IMR-90 (cell line): ENCODE measurements at regions not wholly inside any gene's neighbourhood (a gene's known extent, or its start where the extent isn't known, plus 50 kb on each side); places are given as distances from the start of the nearest gene placed in this dataset.

ENCODE experiments used
- ATAC-seq: fragments of 200-7000 bp; cut with Tn5 transposase; 2 replicates; pipeline ENCODE4 v1.9.1; 2020; ENCODE audit warnings: low read depth, mild to moderate bottlenecking, moderate library complexity
- BruUV-seq: library from RNA; stranded (reverse); fragments of 400-500 nt; replicated peaks from 2 replicates; lab custom pipeline; 2021; lab: Mats Ljungman, UMichigan
- CTCF ChIA-PET: fragments of 300-600 bp; formaldehyde crosslinking; extraction: SDS; loops from one replicate; lab custom pipeline; 2021; ENCODE audit warnings: antibody characterized with exemption; lab: Yijun Ruan, JAX
- POLR2A ChIA-PET: fragments of 300-600 bp; sonication (Branson Sonifier 250); formaldehyde crosslinking; loops from one replicate; lab custom pipeline; 2022; ENCODE audit warnings: antibody characterized with exemption; ENCODE audit not compliant: unreplicated experiment; lab: Charles Lee
- DNase-seq: peaks from one replicate; pipeline ENCODE4 v3.0.0; 2013
- H2AFZ ChIP-seq: replicated peaks from 2 replicates; pipeline ENCODE3; 2013; ENCODE audit warnings: low read length, mild to moderate bottlenecking; ENCODE audit not compliant: poor library complexity
- H2AK5ac ChIP-seq: 2 replicates; pipeline ENCODE4 v1.6.1; 2013; ENCODE audit warnings: low read depth, low read length, inconsistent platforms
- H2AK9ac ChIP-seq: replicated peaks from 2 replicates; pipeline ENCODE3; 2013; ENCODE audit warnings: mild to moderate bottlenecking, low read depth, low read length, moderate library complexity; ENCODE audit not compliant: poor library complexity
- H2BK120ac ChIP-seq: 2 replicates; pipeline ENCODE4 v1.6.1; 2013; ENCODE audit warnings: low read depth, low read length, inconsistent platforms
- H2BK15ac ChIP-seq: 3 replicates; pipeline ENCODE4 v1.6.1; 2013; ENCODE audit warnings: low read depth, low read length, inconsistent platforms
- H2BK20ac ChIP-seq: 2 replicates; pipeline ENCODE4 v1.6.1; 2013; ENCODE audit warnings: low read depth, mild to moderate bottlenecking, inconsistent platforms, low read length, moderate library complexity
- H2BK5ac ChIP-seq: 2 replicates; pipeline ENCODE4 v1.6.1; 2013; ENCODE audit warnings: mild to moderate bottlenecking, low read depth, low read length, inconsistent platforms; ENCODE audit not compliant: poor library complexity, severe bottlenecking
- H3K14ac ChIP-seq: replicated peaks from 2 replicates; pipeline ENCODE4 v1.6.1; 2013; ENCODE audit warnings: low read depth, low read length, inconsistent platforms
- H3K18ac ChIP-seq: 2 replicates; pipeline ENCODE4 v1.6.1; 2013; ENCODE audit warnings: low read depth, low read length, control low read depth
- H3K23ac ChIP-seq: 2 replicates; pipeline ENCODE4 v1.6.1; 2013; ENCODE audit warnings: low read depth, low read length, inconsistent platforms
- H3K27ac ChIP-seq: 2 replicates; pipeline ENCODE4 v1.5.1; 2013; ENCODE audit warnings: mild to moderate bottlenecking, control low read depth, low read length; ENCODE audit not compliant: insufficient read depth
- H3K27me3 ChIP-seq: 2 replicates; pipeline ENCODE4 v1.6.1; 2013; ENCODE audit warnings: low read length; ENCODE audit not compliant: control insufficient read depth, insufficient read depth
- H3K36me3 ChIP-seq: 2 replicates; pipeline ENCODE4 v1.6.1; 2013; ENCODE audit warnings: low read length, mixed read lengths; ENCODE audit not compliant: control insufficient read depth, insufficient read depth
- H3K4ac ChIP-seq: 2 replicates; pipeline ENCODE4 v1.6.1; 2013; ENCODE audit warnings: low read depth, low read length, inconsistent platforms
- H3K4me1 ChIP-seq: 2 replicates; pipeline ENCODE4 v1.6.1; 2013; ENCODE audit warnings: low read length, mixed read lengths; ENCODE audit not compliant: control insufficient read depth, insufficient read depth
- H3K4me2 ChIP-seq: 2 replicates; pipeline ENCODE4 v1.6.1; 2013; ENCODE audit warnings: low read depth, mild to moderate bottlenecking, control low read depth, low read length, moderate library complexity
- H3K4me3 ChIP-seq: 2 replicates; pipeline ENCODE4 v1.5.1; 2013; ENCODE audit warnings: low read depth, mild to moderate bottlenecking, control low read depth, low read length, moderate library complexity; ENCODE audit not compliant: insufficient read depth
- H3K56ac ChIP-seq: 2 replicates; pipeline ENCODE4 v1.6.1; 2013; ENCODE audit warnings: low read length, inconsistent platforms; ENCODE audit not compliant: insufficient read depth; ENCODE audit errors: extremely low read depth
- H3K79me1 ChIP-seq, 2 experiments: 2 replicates each; pipeline ENCODE4 v1.6.1; 2013; ENCODE audit warnings: low read length in 2 of 2, inconsistent platforms in 1 of 2, low read depth in 1 of 2
- H3K9ac ChIP-seq: 2 replicates; pipeline ENCODE4 v1.6.1; 2013; ENCODE audit warnings: low read depth, low read length, control low read depth
- H3K9me1 ChIP-seq: 2 replicates; pipeline ENCODE4 v1.6.1; 2013; ENCODE audit warnings: low read length, inconsistent platforms; ENCODE audit not compliant: insufficient read depth
- H3K9me3 ChIP-seq: 2 replicates; pipeline ENCODE4 v1.6.1; 2013; ENCODE audit warnings: low read length; ENCODE audit not compliant: control insufficient read depth, insufficient read depth
- H4K20me1 ChIP-seq: 2 replicates; pipeline ENCODE4 v1.6.1; 2013; ENCODE audit warnings: low read length, inconsistent platforms; ENCODE audit not compliant: insufficient read depth
- H4K5ac ChIP-seq: 2 replicates; pipeline ENCODE4 v1.6.1; 2013; ENCODE audit warnings: mild to moderate bottlenecking, low read depth, low read length, control low read depth
- H4K8ac ChIP-seq, 2 experiments: 2 replicates each; pipeline ENCODE4 v1.6.1; 2013; ENCODE audit warnings: low read depth in 2 of 2, low read length in 2 of 2, control low read depth in 1 of 2, inconsistent platforms in 1 of 2
- H4K91ac ChIP-seq: 2 replicates; pipeline ENCODE4 v1.6.1; 2013; ENCODE audit warnings: low read depth, low read length, inconsistent platforms; ENCODE audit not compliant: insufficient read depth
- CTCF ChIP-seq: conservative IDR thresholded peaks from 2 replicates; pipeline ENCODE4 v1.5.1; 2012; ENCODE audit warnings: mild to moderate bottlenecking, low read depth, low read length, improper control_type of control experiment
- FOS ChIP-seq: fragments of 150-350 bp; IDR thresholded peaks from 2 replicates; pipeline ENCODE4 v1.6.1; 2016; ENCODE audit warnings: low read depth, low read length
- MXI1 ChIP-seq: IDR thresholded peaks from 2 replicates; pipeline ENCODE4 v1.6.1; 2012; ENCODE audit warnings: low read depth, mild to moderate bottlenecking, low read length, moderate library complexity, borderline replicate concordance
- NFE2L2 ChIP-seq: fragments of 150-350 bp; IDR thresholded peaks from 2 replicates; pipeline ENCODE4 v1.6.1; 2016; ENCODE audit warnings: low read depth, mild to moderate bottlenecking, low read length
- RAD21 ChIP-seq: IDR thresholded peaks from 2 replicates; pipeline ENCODE4 v1.6.1; 2012; ENCODE audit warnings: low read length, improper control_type of control experiment
- SMC3 ChIP-seq: fragments of 150-350 bp; IDR thresholded peaks from 2 replicates; pipeline ENCODE4 v1.6.1; 2016; ENCODE audit warnings: low read depth, mild to moderate bottlenecking, antibody characterized with exemption, low read length, moderate library complexity
- USF2 ChIP-seq: fragments of 150-350 bp; IDR thresholded peaks from 2 replicates; pipeline ENCODE4 v1.6.1; 2017; ENCODE audit warnings: mild to moderate bottlenecking, antibody characterized with exemption, low read length, low read depth
- dilution Hi-C: fragments of 300-500 bp; cut with HindIII; formaldehyde crosslinking; loops from one replicate; pipeline ENCODE4 v1.14.3; 2018; ENCODE audit warnings: low sequenced_read_pairs; ENCODE audit not compliant: unreplicated experiment
- in situ Hi-C: fragments of 300-500 bp; cut with MboI; formaldehyde crosslinking; loops from 3 replicates; pipeline ENCODE4 v1.14.3; 2019; ENCODE audit warnings: low sequenced_read_pairs, inconsistent platforms, mixed read lengths
- intact Hi-C: fragments of 100-400 bp; cut with micrococcal nuclease; formaldehyde crosslinking; loops from 2 replicates; pipeline ENCODE4 v1.10.0; 2022

- TF ChIP-seq SMC3 = no peak
These were observed 100.9 kb upstream of the PRDM1 start (continued) for GRCh38 chr6:105985098-105985815.

- Histone ChIP-seq H3K14ac (no peak overlapping the region), H3K18ac (no peak overlapping the region), H4K20me1 (no peaks in the 10 kb centered on the region), H3K27me3 (no peaks in the 10 kb centered on the region), H2AK9ac (no peak overlapping the region), H3K9me3 (peaks cover 2% of the 10 kb centered on the region; the same call in 1 of the 2 replicates), H3K23ac (no peak overlapping the region), H3K9ac (no peak overlapping the region), H3K56ac (no peak overlapping the region), H4K5ac (no peak overlapping the region), H2BK120ac (no peak overlapping the region), H2BK15ac (no peak overlapping the region), H2AK5ac (no peak overlapping the region), H3K4me2 (no peak overlapping the region), H2BK5ac (no peak overlapping the region), H3K36me3 (no peaks in the 10 kb centered on the region), H3K9me1 (peaks cover 7% of the 10 kb centered on the region), H3K4ac (no peak overlapping the region), H4K8ac (no peak overlapping the region), H2AFZ (no peak overlapping the region), H3K4me3 (no peak overlapping the region), H3K27ac (no peak overlapping the region), H3K4me1 (peaks cover 4% of the 10 kb centered on the region; the same call in 1 of the 2 replicates), H3K79me1 (no peaks in the 10 kb centered on the region), H4K91ac (no peak overlapping the region), H2BK20ac (no peak overlapping the region)
- DNase-seq = no peak
- TF ChIP-seq NFE2L2 (no peak), USF2 (no peak), CTCF (no peak), MXI1 (no peak), RAD21 (no peak), FOS (no peak)
- ChIA-PET POLR2A (no interaction called here), CTCF (no interaction called here)
- dilution Hi-C loops = no loop called here
- intact Hi-C loops = no loop called here
- no TSS peak for BruUV-seq
- in situ Hi-C loops = loop anchor here (10.0 kb wide), 1 partner anchor 249 kb away; no protein-coding TSS in a partner anchor
- ATAC-seq = no peak
These were observed 102.4 kb upstream of the PRDM1 start for GRCh38 chr6:105983763-105984162.
